Stimulated activated naive CD8-positive, alpha-beta T cell treated with anti-CD3 and anti-CD28 coated beads, Interleukin-15, Interleukin-2, amounts not matched to agents 100 ng/mL and 50 ng/mL, for 24 hours (primary cell): ENCODE measurements at regions not wholly inside any gene's neighbourhood (a gene's known extent, or its start where the extent isn't known, plus 50 kb on each side); places are given as distances from the start of the nearest gene placed in this dataset.

Experiments
- H3K27ac Mint-ChIP-seq: one replicate; pipeline ENCODE4 v1.8.0; 2021; ENCODE audit warnings: mild to moderate bottlenecking, mixed read lengths
- H3K27me3 Mint-ChIP-seq: one replicate; pipeline ENCODE4 v1.8.0; 2021; ENCODE audit warnings: mixed read lengths
- H3K36me3 Mint-ChIP-seq: one replicate; pipeline ENCODE4 v1.8.0; 2021; ENCODE audit warnings: low read depth, mixed read lengths
- H3K4me1 Mint-ChIP-seq: one replicate; pipeline ENCODE4 v1.8.0; 2021; ENCODE audit warnings: low read depth, mixed read lengths
- H3K4me3 Mint-ChIP-seq: one replicate; pipeline ENCODE4 v1.8.0; 2021; ENCODE audit warnings: mild to moderate bottlenecking, mixed read lengths
- H3K9me3 Mint-ChIP-seq: one replicate; pipeline ENCODE4 v1.8.0; 2021; ENCODE audit warnings: mixed read lengths

GRCh38 chr1:87673309-87673708 lies 344.6 kb downstream of the LMO4 start:
- Mint-ChIP-seq H3K27ac (no peak overlapping the region), H3K27me3 (no peaks in the 10 kb centered on the region), H3K36me3 (no peaks in the 10 kb centered on the region), H3K4me1 (no peaks in the 10 kb centered on the region), H3K9me3 (no peaks in the 10 kb centered on the region), H3K4me3 (no peak overlapping the region)

DNA sequence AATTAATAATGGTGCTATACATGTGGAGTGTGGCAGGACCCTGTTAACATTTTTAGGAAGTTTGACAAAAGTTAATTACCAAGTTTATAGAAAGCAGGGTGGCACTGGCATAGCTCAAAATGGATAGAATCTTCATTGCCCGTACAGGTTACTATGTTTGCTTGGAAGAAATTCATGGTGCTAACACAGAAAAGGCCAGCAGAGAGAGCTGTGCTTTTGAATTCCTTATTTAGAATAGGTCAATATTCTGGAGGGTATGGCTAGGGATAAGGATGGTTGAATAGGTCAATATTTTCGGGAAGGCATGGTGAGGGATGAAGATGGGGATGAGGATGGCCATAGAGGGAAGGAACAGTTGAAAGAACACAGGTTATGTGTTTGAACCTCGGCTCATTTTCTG lies 345.1 kb downstream of the LMO4 start:
- Mint-ChIP-seq H3K27ac (no peak overlapping the region), H3K4me3 (no peak overlapping the region), H3K4me1 (no peaks in the 10 kb centered on the region), H3K36me3 (no peaks in the 10 kb centered on the region), H3K9me3 (no peaks in the 10 kb centered on the region), H3K27me3 (no peaks in the 10 kb centered on the region)

DNA sequence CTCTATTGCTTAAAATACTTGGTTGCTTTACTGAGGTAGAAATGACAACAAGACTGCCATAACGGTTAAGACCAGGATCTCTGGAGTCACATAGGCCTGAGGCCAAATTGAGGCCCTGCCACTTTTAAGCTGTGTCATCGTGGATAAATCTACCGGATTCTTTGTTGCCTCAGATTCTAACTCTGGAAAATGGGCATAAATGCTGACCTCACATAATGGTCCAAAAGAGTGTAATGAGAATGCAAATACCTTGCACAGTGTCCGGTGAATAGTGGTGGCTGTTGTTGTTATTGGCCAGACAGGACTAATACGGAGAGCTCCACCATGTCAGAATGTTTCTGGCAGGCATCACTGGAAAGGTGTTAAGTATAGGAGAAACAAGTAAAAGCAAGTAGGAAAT lies 346.1 kb downstream of the LMO4 start:
- no peaks in the 10 kb centered on the region for H3K9me3 Mint-ChIP-seq
- H3K27ac Mint-ChIP-seq: no peak overlapping the region
- no peaks in the 10 kb centered on the region for H3K4me1 Mint-ChIP-seq
- no peak overlapping the region for H3K4me3 Mint-ChIP-seq
- H3K27me3 Mint-ChIP-seq: no peaks in the 10 kb centered on the region
- H3K36me3 Mint-ChIP-seq: no peaks in the 10 kb centered on the region

GRCh38 chr1:87678266-87678665 lies 349.6 kb downstream of the LMO4 start:
- Mint-ChIP-seq H3K4me1 (no peaks in the 10 kb centered on the region), H3K9me3 (no peaks in the 10 kb centered on the region), H3K27ac (no peak overlapping the region), H3K4me3 (no peak overlapping the region), H3K36me3 (no peaks in the 10 kb centered on the region), H3K27me3 (no peaks in the 10 kb centered on the region)

- peaks cover 6% of the 10 kb centered on the region for H3K27me3 Mint-ChIP-seq
- H3K4me1 Mint-ChIP-seq: no peaks in the 10 kb centered on the region
- no peak overlapping the region for H3K27ac Mint-ChIP-seq
- no peak overlapping the region for H3K4me3 Mint-ChIP-seq
- no peaks in the 10 kb centered on the region for H3K36me3 Mint-ChIP-seq
- no peaks in the 10 kb centered on the region for H3K9me3 Mint-ChIP-seq
Measured at GRCh38 chr1:87682565-87682964, 353.9 kb downstream of the LMO4 start.

DNA sequence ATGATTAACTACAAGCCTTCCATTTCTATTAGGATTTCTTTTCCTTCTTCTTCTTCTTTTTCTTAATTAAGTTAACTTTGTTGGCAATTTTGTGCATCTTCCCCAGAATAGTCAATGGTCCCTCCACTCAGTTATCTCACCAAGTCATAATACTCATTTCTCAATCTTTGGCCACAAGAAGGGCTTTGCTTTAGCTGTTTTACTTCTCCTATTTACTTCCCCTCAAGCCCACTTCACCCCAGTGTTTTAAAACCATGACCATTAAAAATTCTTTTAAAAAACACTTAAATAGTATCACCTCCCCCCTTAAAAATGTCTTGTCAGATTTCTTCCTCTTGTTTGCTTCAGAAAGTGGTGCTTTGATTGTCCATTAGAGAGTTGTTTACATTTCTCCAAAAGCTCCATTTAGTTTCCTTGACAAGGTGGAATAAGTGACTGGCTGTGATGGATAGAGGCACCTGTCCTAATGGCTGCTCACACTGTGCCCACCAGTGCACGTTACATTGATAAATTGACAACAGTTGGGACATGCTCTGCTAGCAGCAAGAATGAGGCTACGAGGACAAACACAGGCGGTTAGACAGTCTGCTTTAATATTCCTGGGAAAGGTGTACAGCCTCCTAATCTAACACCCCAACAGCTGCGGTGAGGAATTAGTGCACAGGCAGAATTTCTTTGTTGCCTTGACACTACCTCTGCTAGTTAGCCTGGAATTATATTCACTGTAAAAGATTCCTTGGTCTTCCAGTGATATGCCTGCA lies 354.7 kb downstream of the LMO4 start:
- H3K27me3 Mint-ChIP-seq: peaks cover 8% of the 10 kb centered on the region
- H3K27ac Mint-ChIP-seq: no peak overlapping the region
- H3K36me3 Mint-ChIP-seq: no peaks in the 10 kb centered on the region
- no peaks in the 10 kb centered on the region for H3K4me1 Mint-ChIP-seq
- no peaks in the 10 kb centered on the region for H3K9me3 Mint-ChIP-seq
- H3K4me3 Mint-ChIP-seq: no peak overlapping the region

DNA sequence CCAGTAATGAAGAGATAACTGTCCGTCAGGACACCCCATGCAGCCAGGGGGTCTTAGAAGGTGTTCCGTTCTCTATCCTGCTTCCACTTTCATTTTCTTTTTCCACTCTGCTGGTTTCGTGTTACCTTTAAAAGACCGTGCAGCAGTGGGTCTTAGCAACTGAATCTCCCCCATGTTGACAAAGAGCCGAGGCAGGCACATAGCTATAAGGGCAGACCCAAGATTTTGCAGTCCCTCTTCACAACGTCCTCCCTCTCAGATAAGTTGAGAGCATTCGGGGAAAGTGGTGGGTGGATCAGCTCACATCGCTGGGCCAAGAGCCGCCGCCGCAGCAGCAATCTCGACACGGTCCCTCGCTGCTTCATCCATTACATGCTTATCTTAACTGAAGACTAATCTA lies 355.5 kb downstream of the LMO4 start:
- H3K27ac Mint-ChIP-seq: no peak overlapping the region

GRCh38 chr1:87684713-87685205 lies 356.1 kb downstream of the LMO4 start:
- peaks cover 16% of the 10 kb centered on the region for H3K27me3 Mint-ChIP-seq
- no peaks in the 10 kb centered on the region for H3K9me3 Mint-ChIP-seq
- H3K36me3 Mint-ChIP-seq: no peaks in the 10 kb centered on the region
- no peak overlapping the region for H3K4me3 Mint-ChIP-seq
- no peak overlapping the region for H3K27ac Mint-ChIP-seq
- H3K4me1 Mint-ChIP-seq: no peaks in the 10 kb centered on the region

More for the DNA sequence above, 355.5 kb downstream of the LMO4 start:
- Mint-ChIP-seq H3K27me3 (peaks cover 12% of the 10 kb centered on the region), H3K4me3 (no peak overlapping the region), H3K36me3 (no peaks in the 10 kb centered on the region), H3K4me1 (no peaks in the 10 kb centered on the region), H3K9me3 (no peaks in the 10 kb centered on the region)

GRCh38 chr1:87685311-87686135 lies 356.8 kb downstream of the LMO4 start:
- H3K27me3 Mint-ChIP-seq: peaks cover 16% of the 10 kb centered on the region
- no peaks in the 10 kb centered on the region for H3K36me3 Mint-ChIP-seq
- H3K4me3 Mint-ChIP-seq: no peak overlapping the region
- H3K9me3 Mint-ChIP-seq: no peaks in the 10 kb centered on the region
- H3K4me1 Mint-ChIP-seq: no peaks in the 10 kb centered on the region
- no peak overlapping the region for H3K27ac Mint-ChIP-seq

DNA sequence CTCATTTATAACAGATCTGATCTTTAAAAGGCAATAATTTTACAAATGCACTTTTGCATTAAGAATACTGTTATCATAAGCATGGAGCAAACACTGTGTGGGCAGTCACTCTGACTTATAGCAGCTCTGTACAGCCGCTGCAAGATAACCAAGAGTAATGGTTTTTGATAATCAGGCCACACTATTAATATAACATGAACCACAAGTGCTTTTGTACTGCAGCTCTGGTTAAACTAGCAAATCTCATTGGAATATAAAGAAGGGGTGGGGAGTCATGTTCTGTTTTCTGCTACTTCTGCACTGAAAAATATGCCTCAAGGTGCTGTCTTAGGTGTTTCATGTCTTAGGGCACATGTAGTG lies 357.4 kb downstream of the LMO4 start:
- Mint-ChIP-seq H3K9me3 (no peaks in the 10 kb centered on the region), H3K27ac (no peak overlapping the region), H3K27me3 (peaks cover 20% of the 10 kb centered on the region), H3K4me3 (no peak overlapping the region), H3K4me1 (no peaks in the 10 kb centered on the region), H3K36me3 (no peaks in the 10 kb centered on the region)

- peaks cover 20% of the 10 kb centered on the region for H3K27me3 Mint-ChIP-seq
- no peak overlapping the region for H3K27ac Mint-ChIP-seq
- no peaks in the 10 kb centered on the region for H3K9me3 Mint-ChIP-seq
- H3K4me1 Mint-ChIP-seq: no peaks in the 10 kb centered on the region
- no peak overlapping the region for H3K4me3 Mint-ChIP-seq
- H3K36me3 Mint-ChIP-seq: no peaks in the 10 kb centered on the region
Measured at GRCh38 chr1:87686671-87687070, 358.0 kb downstream of the LMO4 start.

GRCh38 chr1:87688136-87688535 lies 359.5 kb downstream of the LMO4 start:
- Mint-ChIP-seq H3K9me3 (no peaks in the 10 kb centered on the region), H3K27ac (no peak overlapping the region), H3K36me3 (no peaks in the 10 kb centered on the region), H3K4me1 (no peaks in the 10 kb centered on the region), H3K27me3 (peaks cover 20% of the 10 kb centered on the region), H3K4me3 (no peak overlapping the region)

GRCh38 chr1:87689487-87689886 lies 360.8 kb downstream of the LMO4 start:
- Mint-ChIP-seq H3K9me3 (no peaks in the 10 kb centered on the region), H3K27ac (no peak overlapping the region), H3K36me3 (no peaks in the 10 kb centered on the region), H3K27me3 (peaks cover 20% of the 10 kb centered on the region), H3K4me3 (no peak overlapping the region), H3K4me1 (no peaks in the 10 kb centered on the region)

DNA sequence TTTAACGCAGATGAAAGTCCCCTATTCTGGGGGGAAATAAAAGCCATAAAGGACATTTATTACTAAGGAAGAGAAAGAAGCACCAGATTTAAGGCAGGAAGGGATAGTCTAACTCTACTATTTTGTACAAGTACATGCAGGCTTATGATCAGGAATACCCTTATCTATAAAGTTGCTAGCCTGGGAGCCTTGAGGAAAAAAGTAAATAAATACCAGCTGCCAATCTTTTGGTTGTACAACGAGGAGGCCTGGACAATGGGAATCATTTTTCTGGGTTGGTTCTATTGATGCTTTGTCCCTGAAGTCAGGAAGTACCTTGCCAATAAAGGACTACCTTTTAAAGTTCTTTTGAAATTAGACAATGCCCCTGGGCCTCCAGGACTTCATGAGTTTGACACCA lies 367.8 kb downstream of the LMO4 start:
- Mint-ChIP-seq H3K27me3 (peaks cover 7% of the 10 kb centered on the region), H3K4me1 (no peaks in the 10 kb centered on the region), H3K27ac (no peak overlapping the region), H3K4me3 (no peak overlapping the region), H3K9me3 (peaks cover 15% of the 10 kb centered on the region), H3K36me3 (peaks cover 4% of the 10 kb centered on the region)

DNA sequence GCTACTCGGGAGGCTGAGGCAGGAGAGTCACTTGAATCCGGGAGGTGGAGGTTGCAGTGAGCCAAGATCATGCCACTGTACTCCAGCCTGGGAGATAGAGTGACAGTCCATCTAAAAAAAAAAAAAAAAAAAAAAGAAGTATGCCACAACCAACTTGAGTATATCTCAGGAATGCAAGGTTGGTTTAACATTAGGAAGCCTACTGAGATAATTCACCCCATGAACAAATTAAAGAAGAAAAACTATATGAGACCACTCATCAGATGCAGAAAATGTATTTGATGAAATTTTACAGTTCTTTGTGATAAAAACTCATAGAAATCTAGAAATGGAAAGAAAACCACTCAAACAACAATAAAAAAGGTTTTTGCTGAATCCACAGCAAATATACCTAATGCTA lies 373.8 kb downstream of the LMO4 start:
- Mint-ChIP-seq H3K4me3 (no peak overlapping the region), H3K36me3 (peaks cover 4% of the 10 kb centered on the region)

More for the DNA sequence above, 373.8 kb downstream of the LMO4 start:
- no peak overlapping the region for H3K27ac Mint-ChIP-seq
- peaks cover 20% of the 10 kb centered on the region for H3K9me3 Mint-ChIP-seq
- peaks cover 7% of the 10 kb centered on the region for H3K27me3 Mint-ChIP-seq
- H3K4me1 Mint-ChIP-seq: no peaks in the 10 kb centered on the region
